ENCODE measurements at regions not wholly inside any gene's neighbourhood (a gene's known extent, or its start where the extent isn't known, plus 50 kb on each side); places are given as distances from the start of the nearest gene placed in this dataset.

DNA sequence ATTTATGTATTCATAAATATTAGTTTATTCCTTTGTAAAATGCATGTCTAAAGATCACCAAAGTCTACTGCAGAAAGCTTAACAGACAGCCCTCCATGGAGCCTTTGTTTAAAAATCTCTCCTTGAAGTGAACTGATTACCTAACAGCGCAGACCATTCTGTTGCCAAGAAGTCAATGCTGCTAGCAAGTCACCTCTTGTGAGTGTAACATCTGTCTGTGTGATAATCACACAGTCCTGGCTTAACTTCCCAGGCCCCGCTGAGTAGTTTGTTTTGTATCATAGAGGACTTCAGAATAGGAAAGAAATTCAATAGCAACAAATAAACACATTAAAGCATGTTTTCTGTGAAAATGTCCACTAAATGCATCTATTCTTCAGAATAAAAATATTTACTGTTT, 435.3 kb upstream of the IGFBP3 start:
- FAIRE-seq, result no peak
- Histone ChIP-seq H3K4me1 (ENCODE audit: control insufficient read depth, insufficient read depth, low read length) (no peaks in the 10 kb centered on the region), H3K27me3 (replicated peaks in 1 of 2; ENCODE audit: control insufficient read depth in 2 of 2, insufficient read depth in 2 of 2, low read length in 1 of 2) (no peaks in the 10 kb centered on the region), H3K9me3 (replicated peaks; ENCODE audit: control insufficient read depth, insufficient read depth, low read length) (no peaks in the 10 kb centered on the region), H3K36me3 (ENCODE audit: control insufficient read depth in 2 of 2, insufficient read depth in 2 of 2, low read length in 1 of 2) (no peaks in the 10 kb centered on the region), H3K4me3 (no peak overlapping the region), H3K4me2 (ENCODE audit: control insufficient read depth, insufficient read depth) (no peak overlapping the region), H3K9ac (ENCODE audit: control insufficient read depth, insufficient read depth, low read length) (no peak overlapping the region), H3K27ac (ENCODE audit: control insufficient read depth, insufficient read depth) (no peak overlapping the region), H4K20me1 (ENCODE audit: control insufficient read depth, insufficient read depth) (no peaks in the 10 kb centered on the region), H3K79me2 (ENCODE audit: control insufficient read depth, insufficient read depth, low read length) (no peaks in the 10 kb centered on the region), H2AFZ (ENCODE audit: control insufficient read depth, low read depth, low read length) (no peak overlapping the region)
- SMC1A ChIA-PET (ENCODE audit: uncharacterized antibody, unreplicated experiment), result interaction anchor here (0.7 to 4.7 kb wide), 10 partner anchors 9 to 734 kb away, joined by 3 to 55 read pairs (median 4); partner anchors contain the start of gene IGFBP3
- WGBS (ENCODE audit: insufficient coverage, insufficient replicate concordance, low lambda C conversion rate, missing lambda C conversion rate), result 29% methylated on average over 2 of the region's 2 CpGs
- POLR2A ChIA-PET, result interaction anchor here (1.2 kb wide), 1 partner anchor 11 kb away, joined by 3 read pairs; no protein-coding TSS in a partner anchor
- in situ Hi-C loops (cut with MboI) (loop anchor here (25.0 kb wide), 1 partner anchor 731 kb away; no protein-coding TSS in a partner anchor), intact Hi-C loops (cut with micrococcal nuclease; ENCODE audit: unreplicated experiment) (no loop called here)
- RAD21 ChIA-PET (ENCODE audit: unreplicated experiment), result interaction anchor here (1.0 to 4.3 kb wide), 5 partner anchors 27 to 732 kb away, joined by 3 to 46 read pairs (median 10); no protein-coding TSS in a partner anchor
- no peak for TF ChIP-seq ZBTB40 (IDR thresholded peaks at IDR 0.05; ENCODE audit: borderline replicate concordance)
- TF ChIP-seq ZSCAN29 (IDR thresholded peaks at IDR 0.05), result no peak
- TF ChIP-seq ETV6 (conservative IDR thresholded peaks at IDR 0.05 in 1 of 2, IDR thresholded peaks at IDR 0.05 in 1 of 2; ENCODE audit: borderline replicate concordance in 1 of 2, low read depth in 1 of 2), result no peak
- TF ChIP-seq SIN3A (IDR thresholded peaks at IDR 0.05; ENCODE audit: low read depth, low read length), result no peak
- no peak for TF ChIP-seq TCF3 (IDR thresholded peaks at IDR 0.05; ENCODE audit: borderline replicate concordance, insufficient read depth, low read depth, low read length)
- no peak for TF ChIP-seq NKRF (conservative IDR thresholded peaks at IDR 0.05)
- no peak for TF ChIP-seq PAX8 (IDR thresholded peaks at IDR 0.05)
- TF ChIP-seq ZBTB4 (CRISPR knock-in tag; IDR thresholded peaks at IDR 0.05), result no peak
- no peak for TF ChIP-seq NFYA (IDR thresholded peaks at IDR 0.05; ENCODE audit: borderline replicate concordance, low read depth, low read length)
- no peak for TF ChIP-seq ESRRA (IDR thresholded peaks at IDR 0.05; ENCODE audit: low read length)
- TF ChIP-seq RB1 (IDR thresholded peaks at IDR 0.05; ENCODE audit: borderline replicate concordance), result no peak
- no peak for TF ChIP-seq KLF5 (IDR thresholded peaks at IDR 0.05; ENCODE audit: partially characterized antibody)
- no peak for ATAC-seq
- CTCF ChIA-PET, result interaction anchor here (1.1 to 4.7 kb wide), 5 partner anchors 431 to 735 kb away, joined by 3 to 57 read pairs (median 4); partner anchors contain the start of gene IGFBP3
- BruUV-seq (replicated peaks), result no TSS peak
- DNase-seq (ENCODE audit: low read depth, low spot score), result no peak
